Right ventricle myocardium inferior (tissue), 1 donor: ENCODE measurements at regions not wholly inside any gene's neighbourhood (a gene's known extent, or its start where the extent isn't known, plus 50 kb on each side); places are given as distances from the start of the nearest gene placed in this dataset.
"Not testable (repeated sequence)": the region's sequence is repeated elsewhere in the genome, so short reads cannot be mapped to it uniquely, and the experiment has no call there.

Experiments used
- ATAC-seq: fragments of 200-7000 bp; cut with Tn5 transposase; one replicate; pipeline ENCODE4 v1.9.1; 2020; ENCODE audit warnings: mild to moderate bottlenecking, moderate library complexity
- DNase-seq: peaks from one replicate; pipeline ENCODE4 v3.0.0; 2021; ENCODE audit errors: missing footprints
- intact Hi-C: fragments of 100-400 bp; cut with DNase I; formaldehyde crosslinking; loops from one replicate; pipeline ENCODE4 v1.11.0; 2022
- donor health status: DM: no; HTN: yes; CAD: no; lungs with severe emphysema.

DNA sequence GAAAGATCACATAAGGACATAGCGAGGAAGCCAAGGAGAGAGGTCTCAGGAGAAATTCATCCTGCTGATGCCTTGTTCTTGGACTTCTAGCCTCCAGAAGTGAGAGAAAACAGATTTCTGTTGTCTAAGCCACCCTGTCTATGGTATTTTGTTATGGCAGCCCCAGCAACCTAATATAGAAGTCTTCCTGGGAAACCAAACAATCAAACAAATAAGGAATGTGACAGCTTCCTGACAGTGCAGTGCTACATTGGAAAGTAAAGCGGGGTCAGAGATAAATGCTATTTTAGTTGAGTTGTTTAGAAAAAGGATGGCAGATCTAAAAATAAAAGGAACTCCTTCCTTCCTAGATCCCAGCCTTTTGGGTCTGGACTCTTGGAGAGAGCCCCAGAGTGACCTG lies 443.2 kb upstream of the GYPC start:
- peak; percentile 56 for ATAC-seq
- DNase-seq, result no peak
- intact Hi-C loops, result no loop called here

DNA sequence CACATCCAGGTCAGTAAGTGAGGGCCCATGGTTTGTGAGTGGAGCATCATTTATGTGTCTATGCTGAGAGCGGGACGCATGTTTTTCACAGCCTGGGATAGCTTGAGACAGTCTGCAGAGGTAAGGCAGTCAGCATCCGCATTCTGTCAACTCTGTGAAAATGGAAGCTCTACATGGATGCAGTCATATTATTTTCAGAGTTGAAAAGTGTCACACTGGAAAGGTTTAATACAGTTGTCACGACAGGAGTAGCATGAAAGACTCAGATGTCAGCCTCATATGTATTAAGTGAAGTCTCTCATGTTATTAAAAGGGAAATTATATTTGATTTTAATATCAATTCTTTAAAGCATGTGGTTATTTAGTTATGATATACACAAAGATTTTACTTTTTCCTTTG lies 436.9 kb upstream of the GYPC start:
- DNase-seq, result no peak
- no peak for ATAC-seq
- intact Hi-C loops, result no loop called here

DNA sequence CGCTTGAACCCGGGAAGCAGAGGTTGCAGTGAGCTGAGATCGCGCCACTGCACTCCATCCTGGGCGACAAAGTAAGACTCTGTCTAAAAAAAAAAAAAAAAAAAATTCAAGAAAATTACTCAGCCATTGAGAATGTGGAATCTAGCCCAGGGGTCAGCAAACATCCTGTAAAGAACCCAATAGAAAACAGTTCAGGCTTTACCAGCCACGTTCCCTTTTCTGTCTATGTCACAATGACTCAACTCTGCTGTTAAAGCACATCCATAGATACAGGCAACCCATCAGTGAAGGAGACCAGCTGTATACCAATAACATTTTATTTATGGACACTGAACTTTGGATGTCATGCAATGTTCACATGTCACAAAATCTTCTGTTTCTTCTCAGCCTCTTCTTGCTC lies 435.6 kb upstream of the GYPC start:
- DNase-seq, result no peak
- no peak for ATAC-seq
- intact Hi-C loops, result no loop called here

DNA sequence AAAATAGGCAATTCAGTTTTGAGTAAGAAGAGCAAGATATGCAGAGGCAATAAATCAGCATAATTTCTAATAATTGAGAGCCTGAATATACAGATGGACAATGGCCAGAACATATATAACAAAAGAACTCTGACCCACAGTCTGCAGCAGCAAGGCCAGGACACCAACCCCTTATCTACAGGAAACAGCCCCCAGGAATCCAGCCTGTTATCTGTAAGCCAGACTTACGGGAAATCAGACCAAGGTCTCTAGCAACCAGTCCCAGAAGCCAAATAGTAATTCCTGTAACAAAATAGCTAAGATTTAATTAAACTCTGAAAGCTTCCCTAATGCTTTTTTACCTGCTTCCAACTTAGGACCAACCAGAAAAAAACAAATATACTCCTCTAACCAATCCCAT lies 434.5 kb upstream of the GYPC start:
- no peak for DNase-seq
- intact Hi-C loops, result no loop called here
- no peak for ATAC-seq

DNA sequence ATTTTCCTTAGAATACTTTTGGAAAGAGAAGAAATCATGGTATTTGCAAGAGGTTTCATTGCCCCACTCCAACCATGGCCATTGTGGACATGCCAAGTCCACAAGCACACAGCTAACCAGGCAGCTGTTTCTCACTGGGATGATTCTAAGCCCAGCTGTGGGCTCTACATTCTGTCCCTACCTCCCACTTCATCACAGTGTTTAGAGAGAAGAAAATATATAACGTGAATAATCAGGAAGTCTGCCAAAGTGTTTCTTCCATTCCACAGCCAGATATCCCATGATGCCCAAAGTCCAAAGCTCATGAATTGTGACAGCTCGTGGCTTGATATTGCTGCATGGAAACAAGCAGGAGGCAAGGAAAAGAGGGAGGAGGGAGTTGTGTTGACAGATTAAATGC lies 433.7 kb upstream of the GYPC start:
- ATAC-seq (no peak), DNase-seq (no peak)
- intact Hi-C loops, result no loop called here

DNA sequence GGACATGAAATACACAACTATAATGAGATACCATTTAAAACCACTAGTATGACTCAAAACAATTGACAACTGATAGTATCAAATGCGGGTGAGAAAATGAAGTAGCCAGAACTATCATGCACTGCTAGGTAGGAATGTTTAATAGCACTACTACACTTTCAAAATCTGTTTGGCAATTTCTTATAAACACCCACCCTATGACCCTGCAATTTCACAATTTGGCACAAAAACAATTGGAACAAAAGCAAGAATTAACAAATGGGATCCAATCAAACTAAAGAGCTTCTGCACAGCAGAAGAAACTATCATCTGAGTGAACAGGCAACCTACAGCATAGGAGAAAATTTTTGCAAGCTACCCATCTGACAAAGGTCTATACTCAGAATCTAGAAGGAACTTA lies 431.2 kb upstream of the GYPC start:
- intact Hi-C loops, result no loop called here
- ATAC-seq, result no peak

DNA sequence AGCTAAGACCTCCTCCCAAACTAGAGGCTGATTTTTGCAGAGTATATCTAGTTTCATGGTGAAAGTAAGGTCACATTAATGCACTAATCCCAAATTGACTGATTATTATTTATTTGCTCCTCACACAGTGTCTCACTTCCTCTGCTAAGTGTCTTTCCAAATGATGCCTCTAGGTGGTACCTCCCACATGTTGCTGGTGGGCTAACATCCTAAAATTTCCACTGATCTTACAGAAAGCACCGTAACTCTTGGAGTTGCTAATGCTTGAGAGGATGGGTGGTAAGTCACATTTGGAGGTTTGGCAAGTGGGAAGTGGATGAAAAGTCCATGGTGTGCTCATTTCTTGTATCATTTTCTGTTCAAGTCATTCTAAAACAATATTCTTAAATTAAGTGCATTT lies 428.7 kb upstream of the GYPC start:
- ATAC-seq (no peak), DNase-seq (no peak)
- intact Hi-C loops, result no loop called here

More for the DNA sequence above, 431.2 kb upstream of the GYPC start:
- no peak for DNase-seq

DNA sequence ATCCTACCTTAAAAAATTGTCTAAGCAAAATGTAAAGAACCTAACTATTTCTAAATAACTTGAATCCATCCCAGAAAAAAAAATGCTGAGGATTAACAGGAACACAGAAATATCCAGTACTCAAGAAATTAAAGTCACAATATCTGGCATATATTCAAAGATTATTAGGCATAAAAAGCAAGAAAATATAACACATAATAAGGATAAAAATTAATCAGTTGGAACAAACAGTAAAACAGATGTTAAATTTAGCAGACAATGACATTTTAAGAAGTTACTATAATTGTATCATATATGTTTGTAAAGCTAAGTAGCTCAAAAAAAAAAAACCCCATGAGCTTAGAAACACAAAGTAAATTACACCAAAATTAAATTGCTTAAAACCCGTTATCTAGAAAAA lies 427.4 kb upstream of the GYPC start:
- intact Hi-C loops, result no loop called here
- ATAC-seq (no peak), DNase-seq (no peak)

DNA sequence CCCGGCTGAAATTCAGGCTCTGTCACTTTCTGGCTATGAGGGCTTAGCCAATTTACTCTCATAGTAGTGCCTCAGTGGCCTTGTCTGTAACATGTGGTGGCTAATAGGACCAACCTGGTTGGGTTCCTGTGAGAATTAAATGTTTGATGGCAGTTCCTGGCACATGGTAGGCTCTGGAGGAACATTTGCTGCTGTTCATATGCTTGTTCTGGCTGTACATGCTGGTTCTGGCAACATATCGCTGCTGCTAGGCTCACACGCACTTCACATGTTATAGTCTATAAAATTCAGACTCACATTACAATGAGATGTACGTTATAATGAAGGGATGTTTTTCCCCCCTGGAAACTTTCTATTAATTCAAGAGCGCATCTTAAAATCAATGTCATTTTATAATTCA lies 417.7 kb upstream of the GYPC start:
- intact Hi-C loops, result no loop called here
- ATAC-seq (no peak), DNase-seq (no peak)

DNA sequence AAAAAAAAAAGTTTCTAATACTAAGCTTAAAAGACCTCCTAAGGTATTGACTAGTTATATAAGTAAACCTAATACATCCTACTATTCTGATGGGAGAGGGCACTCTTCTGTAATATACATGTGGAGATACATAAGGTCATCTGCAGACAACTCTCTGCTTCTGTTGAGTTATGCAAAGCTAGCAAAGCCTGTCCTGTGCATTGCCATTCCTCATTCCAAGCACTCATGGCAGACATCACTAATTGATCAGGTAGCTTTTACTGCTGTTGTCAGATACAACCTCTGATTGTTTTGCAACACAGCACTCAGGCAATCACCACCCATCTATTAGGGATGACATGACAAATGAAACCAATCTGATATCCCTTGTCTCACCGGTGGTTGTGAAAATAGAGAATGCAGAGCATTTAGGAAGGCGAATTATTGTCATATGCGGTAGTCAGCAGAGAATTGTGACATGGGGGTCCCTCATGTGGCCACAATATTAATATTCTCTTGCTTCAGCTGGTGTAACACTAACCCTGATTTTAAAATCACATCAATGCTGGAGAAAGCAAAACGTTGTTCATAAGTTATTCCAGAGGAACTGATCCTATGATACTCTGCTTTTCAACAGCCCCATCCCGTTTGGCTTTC lies 416.5 kb upstream of the GYPC start:
- ATAC-seq (no peak), DNase-seq (no peak)
- intact Hi-C loops, result no loop called here

DNA sequence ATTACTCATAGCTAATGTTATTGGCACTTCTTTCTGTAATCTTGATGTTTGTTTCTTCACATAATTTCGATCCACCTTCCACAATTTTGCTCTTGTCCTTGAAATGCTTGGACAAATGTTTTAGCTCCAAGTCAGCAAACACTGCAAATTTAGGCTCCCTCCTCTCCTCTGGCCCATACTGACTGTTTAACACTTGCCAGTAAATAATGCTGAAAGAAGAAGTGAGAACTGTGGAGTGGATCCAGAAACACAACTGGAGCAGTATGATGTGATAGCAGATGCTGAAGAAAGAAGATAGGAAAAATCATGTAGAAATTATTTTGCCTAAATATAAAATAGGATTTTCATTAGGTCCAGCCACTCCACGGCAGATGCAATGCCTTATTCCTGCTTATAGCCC lies 415.0 kb upstream of the GYPC start:
- no peak for ATAC-seq
- intact Hi-C loops, result no loop called here
- DNase-seq, result no peak

DNA sequence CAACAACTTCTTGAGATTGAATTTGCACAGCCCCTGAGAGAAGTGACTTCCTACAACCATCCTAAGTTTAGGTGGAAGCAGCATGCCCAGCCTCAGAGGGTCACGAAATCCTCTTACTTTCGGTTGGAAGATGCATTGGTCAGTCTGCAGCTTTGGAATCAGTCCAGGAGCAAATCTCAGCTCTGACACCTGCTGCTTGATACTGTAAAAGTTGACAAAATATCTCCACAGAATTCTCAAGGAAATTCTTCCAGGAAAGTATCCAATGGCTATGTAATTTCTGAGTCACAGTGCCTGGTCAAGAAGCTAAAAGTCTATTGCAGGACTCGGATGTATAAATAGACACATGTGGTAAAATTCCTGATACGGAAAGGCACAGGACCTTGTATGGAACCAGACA lies 414.5 kb upstream of the GYPC start:
- no peak for ATAC-seq
- DNase-seq, result no peak
- intact Hi-C loops, result no loop called here

DNA sequence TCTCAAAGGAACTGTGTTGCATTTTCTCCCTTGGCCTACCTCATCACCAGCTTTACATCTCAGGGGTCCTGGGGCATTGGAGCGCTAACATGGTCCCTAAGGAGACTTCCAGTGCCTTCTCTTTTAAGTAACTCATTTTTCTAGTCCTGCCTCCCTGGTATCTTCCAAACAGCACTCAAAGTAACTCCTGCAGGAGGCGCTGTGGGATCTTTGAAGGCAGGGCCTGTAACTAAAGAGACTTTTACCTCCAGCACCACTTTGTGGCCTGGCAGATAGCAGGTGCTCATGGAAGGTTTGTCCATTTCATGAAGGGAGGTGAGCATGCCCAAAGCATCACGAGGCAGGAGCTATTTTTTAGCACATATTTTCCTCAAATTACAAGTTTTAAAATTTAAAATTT lies 411.0 kb upstream of the GYPC start:
- no peak for ATAC-seq
- no peak for DNase-seq
- intact Hi-C loops, result loop anchor here (2.0 kb wide), 1 partner anchor 532 kb away; no protein-coding TSS in a partner anchor

DNA sequence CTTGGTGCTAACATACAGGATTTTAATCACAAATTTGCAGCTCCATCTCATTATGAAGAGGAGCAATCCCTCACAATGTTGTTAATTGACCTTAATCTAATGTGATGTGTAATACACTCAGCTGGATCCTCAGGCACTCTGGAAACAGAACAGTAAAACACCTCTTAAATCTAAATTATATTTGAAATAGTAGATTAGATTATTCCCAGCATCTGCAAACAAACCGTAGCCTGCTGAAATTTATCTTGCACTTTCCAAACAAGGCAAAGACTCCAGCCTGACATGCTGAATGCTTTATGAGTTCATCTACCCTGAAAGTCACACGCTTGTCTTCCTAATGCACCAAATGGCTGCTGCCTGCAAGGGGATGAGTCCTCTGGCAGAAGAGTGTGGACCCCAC lies 402.3 kb upstream of the GYPC start:
- intact Hi-C loops, result no loop called here
- DNase-seq (no peak), ATAC-seq (no peak)

DNA sequence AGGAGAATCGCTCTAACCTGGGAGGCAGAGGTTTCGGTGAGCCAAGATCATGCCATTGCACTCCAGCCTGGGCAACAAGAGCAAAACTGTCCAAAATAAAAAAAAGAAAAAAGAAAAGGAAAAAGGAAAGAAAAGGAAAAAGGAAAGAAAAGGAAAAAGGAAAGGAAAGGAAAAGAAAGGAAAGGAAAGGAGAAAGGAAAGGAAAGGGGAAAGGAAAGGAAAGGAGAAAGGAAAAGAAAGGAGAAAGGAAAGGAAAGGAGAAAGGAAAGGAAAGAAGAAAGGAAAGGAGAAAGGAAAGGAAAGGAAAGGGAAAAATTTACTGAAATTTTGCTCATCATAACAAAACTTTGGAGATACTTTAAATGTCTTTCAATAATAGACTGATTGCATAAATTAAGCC lies 391.3 kb upstream of the GYPC start:
- intact Hi-C loops, result no loop called here
- ATAC-seq (no peak), DNase-seq (no peak)

DNA sequence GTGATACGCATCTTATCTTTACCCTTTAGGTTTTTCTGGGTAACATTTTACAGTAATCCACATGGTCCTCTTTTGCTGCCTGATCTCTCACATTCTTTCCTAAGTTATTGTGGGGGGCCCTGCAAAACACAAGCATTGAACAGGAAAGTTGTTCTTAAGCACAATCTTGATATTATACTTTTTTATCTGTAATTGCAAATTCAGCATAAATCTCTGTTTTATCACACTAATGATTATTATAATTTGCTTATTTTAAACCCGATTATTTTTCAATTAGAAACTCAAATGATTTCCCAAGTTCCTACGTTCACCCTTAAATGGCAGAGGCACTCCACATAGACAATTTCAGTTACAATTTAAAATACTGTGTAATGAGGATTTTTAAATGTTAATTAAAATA lies 386.0 kb upstream of the GYPC start:
- DNase-seq, result no peak
- intact Hi-C loops, result no loop called here
- no peak for ATAC-seq

DNA sequence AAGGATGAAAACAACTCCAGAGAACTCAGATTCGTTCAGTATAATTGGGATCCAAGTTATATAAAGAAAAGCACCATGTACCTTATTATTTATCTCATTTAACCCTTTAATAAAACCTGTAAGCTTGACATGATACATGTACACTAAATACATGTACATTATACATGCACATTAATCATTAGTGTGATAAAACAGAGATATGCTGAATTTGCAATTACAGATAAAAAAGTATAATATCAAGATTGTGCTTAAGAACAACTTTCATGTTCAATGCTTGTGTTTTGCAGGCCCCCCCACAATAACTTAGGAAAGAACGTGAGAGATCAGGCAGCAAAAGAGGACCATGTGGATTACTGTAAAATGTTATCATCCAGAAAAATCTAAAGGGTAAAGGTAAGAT lies 385.4 kb upstream of the GYPC start:
- no peak for DNase-seq
- intact Hi-C loops, result no loop called here
- no peak for ATAC-seq

DNA sequence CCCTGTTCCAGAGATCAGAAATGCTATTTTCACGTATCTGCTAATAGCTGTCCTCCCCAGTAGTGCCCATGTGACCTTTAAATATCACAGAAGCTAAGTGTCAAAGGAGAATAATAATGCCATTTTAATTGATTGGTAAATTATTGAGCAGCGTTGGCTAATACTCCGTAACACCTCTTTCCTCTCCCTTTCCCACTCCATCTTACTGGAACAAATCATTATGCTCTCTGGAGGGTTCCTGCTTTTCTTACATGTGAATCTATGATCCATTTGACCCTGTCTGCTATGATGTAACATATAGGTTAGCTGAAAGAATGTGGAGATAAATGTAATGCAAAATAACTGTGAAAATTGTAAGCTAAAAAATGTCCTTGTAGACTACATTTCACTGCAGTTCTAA lies 383.6 kb upstream of the GYPC start:
- DNase-seq (no peak), ATAC-seq (no peak)
- intact Hi-C loops, result no loop called here

DNA sequence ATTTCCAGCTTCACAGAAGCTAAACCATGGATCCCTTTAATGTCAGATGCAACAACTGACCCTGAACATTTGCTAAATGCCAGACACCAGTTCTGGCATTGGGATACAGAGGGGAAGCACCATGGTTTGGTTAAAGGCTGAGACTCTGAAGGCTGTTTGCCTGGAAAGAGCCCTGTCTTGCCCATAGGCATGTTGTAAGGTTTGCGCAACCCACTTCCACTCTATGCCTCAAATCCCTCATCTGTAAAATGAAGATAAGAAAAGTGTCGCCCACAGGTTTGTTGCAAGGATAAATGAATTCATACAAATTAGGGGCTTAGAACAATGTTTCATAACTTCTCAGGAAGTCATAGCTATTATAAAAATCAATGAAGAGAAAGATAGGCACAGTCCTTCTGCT lies 380.9 kb upstream of the GYPC start:
- no peak for ATAC-seq
- intact Hi-C loops, result no loop called here
- no peak for DNase-seq

DNA sequence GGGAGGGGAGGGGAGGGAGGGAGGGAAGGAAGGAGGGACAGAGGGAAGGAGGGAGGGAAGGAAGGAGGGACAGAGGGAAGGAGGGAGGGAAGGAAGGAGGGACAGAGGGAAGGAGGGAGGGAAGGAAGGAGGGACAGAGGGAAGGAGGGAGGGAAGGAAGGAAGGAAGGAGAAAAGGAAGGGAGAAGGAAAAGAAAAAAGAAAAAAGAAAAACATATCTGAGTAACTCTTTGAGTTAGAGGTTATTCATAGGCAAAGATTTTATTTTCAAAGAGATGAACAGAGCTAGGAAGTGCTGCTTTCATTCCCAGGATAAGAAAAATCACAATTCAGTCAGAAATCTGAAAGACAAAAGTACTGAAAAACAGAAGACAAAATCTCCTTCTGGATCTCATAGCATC lies 379.7 kb upstream of the GYPC start:
- DNase-seq, intact Hi-C loops, ATAC-seq: not testable (repeated sequence)

DNA sequence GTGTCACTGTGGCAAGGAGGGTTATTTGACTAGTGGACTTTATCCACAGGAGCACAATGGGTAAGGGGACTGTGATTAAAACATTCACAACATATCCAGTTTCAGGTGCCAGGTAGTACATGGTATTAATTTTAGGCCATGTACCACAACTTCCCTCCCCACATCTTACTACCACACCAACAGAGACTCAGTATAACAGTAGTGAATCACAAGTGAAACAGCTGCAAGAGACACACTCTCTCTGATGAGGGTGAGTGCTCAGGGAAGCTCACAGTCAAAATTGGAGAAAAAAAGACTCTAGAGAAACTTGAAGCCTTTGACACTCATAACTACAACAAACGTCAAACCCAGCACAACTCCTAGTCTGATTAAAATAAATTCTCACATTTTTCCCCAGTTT lies 367.6 kb upstream of the GYPC start:
- intact Hi-C loops, result no loop called here
- DNase-seq (no peak), ATAC-seq (no peak)

DNA sequence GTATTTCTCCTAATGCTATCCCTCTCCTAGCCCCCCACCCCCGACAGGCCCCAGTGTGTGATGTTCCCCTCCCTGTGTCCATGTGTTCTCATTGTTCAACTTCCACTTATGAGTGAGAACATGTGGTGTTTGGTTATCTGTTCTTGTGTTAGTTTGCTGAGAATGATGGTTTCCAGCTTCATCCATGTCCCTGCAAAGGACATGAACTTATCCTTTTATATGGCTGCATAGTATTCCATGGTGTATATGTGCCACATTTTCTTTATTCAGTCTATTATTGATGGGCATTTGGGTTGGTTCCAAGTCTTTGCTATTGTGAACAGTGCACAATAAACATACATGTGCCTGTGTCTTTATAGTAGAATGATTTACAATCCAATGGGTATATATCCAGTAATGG lies 362.0 kb upstream of the GYPC start:
- intact Hi-C loops, DNase-seq, ATAC-seq: not testable (repeated sequence)
